HL-60 (cell line): ENCODE measurements at regions not wholly inside any gene's neighbourhood (a gene's known extent, or its start where the extent isn't known, plus 50 kb on each side); places are given as distances from the start of the nearest gene placed in this dataset.

ENCODE experiments used
- CTCF ChIP-seq: IDR thresholded peaks from one replicate; pipeline ENCODE4 v1.5.1; 2011; ENCODE audit warnings: low read length, control low read depth, inconsistent platforms; ENCODE audit not compliant: insufficient read depth
- GABPA ChIP-seq: IDR thresholded peaks from 2 replicates; pipeline ENCODE4 v1.6.1; 2012; ENCODE audit warnings: low read depth

DNA sequence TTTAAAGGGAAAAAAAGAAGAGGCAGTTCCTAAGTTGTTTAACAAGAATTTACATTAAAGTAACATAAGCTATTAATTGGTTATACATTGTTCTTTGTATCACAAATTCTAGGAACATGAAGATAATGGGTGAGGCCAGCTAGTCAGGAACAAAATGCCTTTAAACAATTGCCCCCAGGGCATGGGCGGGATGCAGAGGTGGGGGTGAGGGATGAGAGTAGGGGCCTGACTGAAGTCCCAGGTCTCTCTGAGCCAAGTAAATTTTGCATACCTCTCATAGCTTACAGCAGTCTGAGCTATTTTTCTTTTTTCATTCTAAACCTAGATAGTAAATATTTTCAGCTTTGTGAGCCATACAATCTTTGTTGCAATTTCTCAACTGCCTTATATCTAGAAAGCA is 77.8 kb upstream of the RNU6-1 start:
- no peak for TF ChIP-seq GABPA
- TF ChIP-seq CTCF: no peak
